AG10803 (cell line): ENCODE measurements at regions not wholly inside any gene's neighbourhood (a gene's known extent, or its start where the extent isn't known, plus 50 kb on each side); places are given as distances from the start of the nearest gene placed in this dataset.

Experiments used
- DNase-seq: peaks from one replicate; pipeline ENCODE4 v3.0.0; 2010; ENCODE audit warnings: low read depth
- H3K4me3 ChIP-seq: 2 replicates; pipeline ENCODE4 v1.5.1; 2011; ENCODE audit warnings: mild to moderate bottlenecking, low read length, control low read depth
- CTCF ChIP-seq: conservative IDR thresholded peaks from 2 replicates; pipeline ENCODE4 v1.5.1; 2011; ENCODE audit warnings: mild to moderate bottlenecking, low read length, control low read depth, inconsistent platforms

DNA sequence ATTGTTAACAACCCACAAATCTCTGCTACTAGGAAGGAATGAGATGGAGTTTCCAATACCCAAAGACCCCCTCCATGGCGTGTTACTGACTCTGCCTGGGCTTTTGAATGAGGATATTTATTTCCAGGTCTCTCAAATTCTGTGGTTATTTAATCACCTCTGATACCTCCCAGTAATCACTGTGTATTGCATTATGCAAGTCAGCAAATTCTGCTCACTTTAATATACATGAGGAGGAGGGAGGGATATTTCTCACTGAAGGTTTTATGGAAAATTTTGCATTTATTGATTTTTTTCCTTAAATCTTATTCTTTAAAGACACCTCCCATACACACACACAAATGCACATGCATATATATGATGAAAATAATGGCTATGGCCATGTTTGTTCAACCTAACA is 962.9 kb downstream of the VRK1 start:
- DNase-seq: no peak
- no peak overlapping the region for H3K4me3 ChIP-seq
- no peak for TF ChIP-seq CTCF

DNA sequence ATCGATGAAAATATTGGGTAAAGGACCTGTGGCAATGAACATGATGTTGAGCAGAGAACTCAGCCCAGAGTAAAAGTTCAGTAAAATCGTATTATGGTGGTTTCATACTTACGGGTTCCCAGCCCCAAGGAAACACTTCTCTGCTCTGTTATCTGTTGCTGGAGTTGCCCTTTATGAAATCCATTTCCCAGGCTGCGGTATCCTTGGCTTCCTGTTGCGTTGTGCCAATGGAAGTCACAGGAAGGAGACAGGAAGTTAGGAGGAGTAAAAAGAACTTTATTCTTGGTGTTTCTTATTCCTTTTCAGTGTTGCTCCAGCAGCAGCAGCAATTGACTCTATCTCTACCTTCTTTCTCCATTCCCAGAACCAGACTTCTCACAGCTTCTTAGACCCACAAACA is 965.2 kb downstream of the VRK1 start:
- no peak overlapping the region for H3K4me3 ChIP-seq
- DNase-seq: no peak
- TF ChIP-seq CTCF: no peak

GRCh38 chr14:97771340-97772045 is 974.3 kb downstream of the VRK1 start:
- TF ChIP-seq CTCF: no peak
- DNase-seq: no peak
- H3K4me3 ChIP-seq: no peak overlapping the region

- no peak for TF ChIP-seq CTCF
- no peak overlapping the region for H3K4me3 ChIP-seq
- no peak for DNase-seq
Measured at GRCh38 chr14:97773598-97773997, 976.4 kb downstream of the VRK1 start.

DNA sequence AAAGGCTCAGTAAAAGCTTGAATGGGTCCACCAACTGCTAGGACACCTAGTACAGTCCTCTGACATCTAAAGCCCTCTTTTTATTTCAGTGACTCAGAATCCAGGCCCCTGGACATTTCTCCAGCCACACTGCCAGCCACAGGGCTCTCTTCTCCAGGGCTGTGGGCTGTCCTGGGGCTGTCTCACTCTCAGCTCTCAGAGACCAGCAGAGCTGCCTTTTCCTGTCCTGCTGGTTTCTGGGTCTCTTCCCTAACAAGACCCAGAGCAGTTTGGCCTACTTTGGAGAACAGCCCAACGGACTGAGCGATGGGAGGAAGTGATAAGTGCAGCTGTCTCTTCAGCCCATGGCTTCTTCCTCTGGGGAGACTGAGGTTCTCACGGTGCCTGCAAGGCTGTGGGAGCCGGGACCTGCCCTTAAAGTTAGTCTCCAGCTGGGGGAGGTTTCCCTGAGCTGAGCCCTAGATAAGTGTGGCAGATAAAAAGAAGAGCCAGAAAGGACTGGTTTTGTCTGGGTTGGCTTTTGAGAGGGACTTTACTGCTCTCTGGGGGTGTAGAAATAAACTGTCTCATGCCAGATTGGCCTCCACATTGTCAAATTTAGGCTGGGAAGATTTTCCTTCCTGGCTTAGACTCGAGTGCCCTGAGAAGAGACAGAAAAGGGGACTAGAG is 979.8 kb downstream of the VRK1 start:
- no peak for TF ChIP-seq CTCF
- no peak for DNase-seq

GRCh38 chr14:97777622-97778355 is 980.6 kb downstream of the VRK1 start:
- no peak overlapping the region for H3K4me3 ChIP-seq
- no peak for TF ChIP-seq CTCF
- no peak for DNase-seq

More for the DNA sequence above, 979.8 kb downstream of the VRK1 start:
- H3K4me3 ChIP-seq: no peak overlapping the region
